ENCODE measurements at regions not wholly inside any gene's neighbourhood (a gene's known extent, or its start where the extent isn't known, plus 50 kb on each side); places are given as distances from the start of the nearest gene placed in this dataset.

- TF ChIP-seq POLR2AphosphoS5 (IDR thresholded peaks at IDR 0.05), result no peak
- TF ChIP-seq CTCF (IDR thresholded peaks at IDR 0.05), result no peak
- TF ChIP-seq POLR2A (IDR thresholded peaks at IDR 0.05), result no peak
Observed at GRCh38 chr2:71872466-71873051, 275.1 kb downstream of the CYP26B1 start.

All from prostate gland (tissue), 2 donors.